ENCODE measurements at regions not wholly inside any gene's neighbourhood (a gene's known extent, or its start where the extent isn't known, plus 50 kb on each side); places are given as distances from the start of the nearest gene placed in this dataset.

- no peak for TF ChIP-seq TAF1 (IDR thresholded peaks at IDR 0.05; ENCODE audit: borderline replicate concordance, low read depth, low read length)
- no peak for TF ChIP-seq POLR2A (IDR thresholded peaks at IDR 0.05; ENCODE audit: low read depth, low read length)
- no peak for TF ChIP-seq POLR2AphosphoS5 (IDR thresholded peaks at IDR 0.05; ENCODE audit: low read depth, low read length)
Measured at GRCh38 chr4:175935016-175935661, 123.1 kb upstream of the GPM6A start.
